Activated naive CD4-positive, alpha-beta T cell treated with anti-CD3 and anti-CD28 coated beads, Interleukin-2, amount 50 U/mL, for 16 hours (primary cell): ENCODE measurements at regions not wholly inside any gene's neighbourhood (a gene's known extent, or its start where the extent isn't known, plus 50 kb on each side); places are given as distances from the start of the nearest gene placed in this dataset.
"Not testable (repeated sequence)": the region's sequence is repeated elsewhere in the genome, so short reads cannot be mapped to it uniquely, and the experiment has no call there.

ENCODE experiments used
- DNase-seq: peaks from one replicate; pipeline ENCODE4 v3.0.0-alpha.2; 2020

DNA sequence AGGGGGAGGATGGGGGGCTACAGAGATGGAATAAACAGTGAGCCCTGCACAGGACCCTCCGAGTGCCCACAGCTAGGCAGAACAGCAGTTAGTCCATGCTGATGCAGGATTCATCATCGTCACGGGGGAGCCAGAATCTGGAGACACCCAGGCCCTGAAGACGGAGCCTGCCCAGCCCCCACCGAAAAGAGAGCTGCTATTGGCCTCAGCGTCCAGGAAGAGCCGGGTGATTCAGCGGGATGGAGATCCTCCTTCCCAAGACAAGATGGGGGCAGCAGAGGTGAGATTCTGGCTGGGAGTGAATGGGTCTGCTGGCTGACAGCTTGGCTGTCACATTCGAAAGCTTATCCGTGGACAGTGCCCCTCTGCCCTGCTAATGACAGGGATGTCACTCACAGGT is 133.6 kb upstream of the CRHR1 start:
- no peak for DNase-seq

GRCh38 chr17:45651145-45651709 is 132.9 kb upstream of the CRHR1 start:
- no peak for DNase-seq

- no peak for DNase-seq
These were observed 130.5 kb upstream of the CRHR1 start for GRCh38 chr17:45653616-45654015.

DNA sequence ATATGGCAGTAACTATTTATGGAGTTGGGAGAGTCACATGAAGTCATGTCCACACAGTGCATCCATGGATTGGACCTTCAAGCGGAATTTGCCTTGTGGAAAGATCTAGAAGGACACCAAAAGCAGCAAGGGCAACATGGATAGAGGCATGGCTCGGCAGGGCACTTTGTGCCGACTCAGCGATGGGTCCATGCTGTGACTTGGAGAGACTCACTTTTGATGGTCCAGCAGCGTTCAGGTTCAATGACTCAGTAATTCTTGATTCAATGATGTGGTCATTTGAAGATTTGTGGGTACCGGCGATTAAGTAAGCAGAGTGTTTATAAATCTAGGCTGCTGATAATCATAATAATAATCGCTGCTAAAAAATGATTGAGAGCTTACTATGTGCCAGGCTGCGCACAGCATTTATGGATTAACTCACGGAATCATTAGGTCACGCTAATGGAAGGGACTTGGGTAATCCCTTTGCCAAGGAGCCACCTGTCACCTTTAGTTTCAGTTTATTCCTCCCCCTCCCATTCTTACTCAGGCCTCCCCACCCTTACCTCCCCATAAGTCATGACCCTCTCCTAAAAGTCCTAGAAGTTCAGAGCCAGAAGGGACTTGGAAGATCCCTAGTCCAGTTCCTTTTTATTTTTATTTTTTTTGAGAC is 127.5 kb upstream of the CRHR1 start:
- DNase-seq: no peak

DNA sequence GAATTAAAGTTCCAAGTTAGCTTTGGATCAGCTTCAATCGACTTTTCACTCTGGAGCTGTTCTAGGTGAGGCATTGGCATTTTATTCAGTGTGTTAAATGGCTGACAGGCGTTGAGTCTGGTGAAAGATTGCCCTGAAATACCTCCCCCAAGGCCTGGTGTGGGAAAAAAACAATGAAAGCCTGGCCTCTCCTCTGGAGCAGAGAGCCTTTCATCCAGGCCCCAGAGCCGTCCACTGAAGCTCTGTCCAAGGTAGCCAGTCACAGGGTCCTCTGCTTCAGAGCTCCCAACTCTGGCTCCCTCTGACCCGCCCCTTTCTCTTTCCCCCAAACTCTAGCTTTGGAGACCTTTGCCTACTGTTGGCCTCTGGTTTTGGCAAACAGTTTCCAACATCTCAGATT is 123.6 kb upstream of the CRHR1 start:
- DNase-seq: no peak

DNA sequence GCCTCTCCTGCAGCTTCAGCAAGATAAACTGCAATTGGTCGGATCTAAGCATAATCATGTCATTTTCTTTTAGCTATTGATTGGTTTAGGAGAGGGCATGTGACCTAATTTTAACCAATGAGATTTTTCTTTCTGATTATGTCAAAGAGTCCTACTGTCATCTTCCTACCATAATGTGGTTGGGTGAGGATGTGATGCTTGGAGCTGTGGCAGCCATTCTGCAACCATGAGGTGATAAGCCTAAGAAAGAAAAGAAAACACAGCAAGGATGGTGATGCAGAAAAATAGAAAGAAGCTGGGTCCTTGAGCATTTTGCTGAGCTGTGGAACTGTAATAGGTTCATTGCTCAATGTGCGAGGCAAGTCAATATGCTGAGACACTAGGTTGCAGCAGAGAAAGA is 121.7 kb upstream of the CRHR1 start:
- no peak for DNase-seq

DNA sequence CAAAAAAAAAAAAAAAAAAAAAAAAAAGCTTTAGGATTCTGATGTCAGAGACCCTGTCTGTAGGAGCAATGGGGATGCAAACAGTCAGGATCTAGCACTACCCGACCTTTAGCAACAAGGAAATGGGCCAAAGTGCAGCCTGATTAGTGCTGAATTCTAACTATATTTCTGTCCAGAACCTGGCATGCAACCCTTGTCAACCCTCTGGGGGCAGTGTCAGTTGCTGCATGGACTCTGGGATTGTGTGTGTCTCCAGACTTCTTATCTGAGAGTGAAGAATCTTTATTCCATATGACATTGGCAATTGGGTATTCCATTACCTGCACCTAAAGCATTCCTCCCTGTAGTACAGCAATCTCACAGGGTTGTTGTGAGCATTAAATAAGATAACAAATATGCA is 120.3 kb upstream of the CRHR1 start:
- DNase-seq: no peak

DNA sequence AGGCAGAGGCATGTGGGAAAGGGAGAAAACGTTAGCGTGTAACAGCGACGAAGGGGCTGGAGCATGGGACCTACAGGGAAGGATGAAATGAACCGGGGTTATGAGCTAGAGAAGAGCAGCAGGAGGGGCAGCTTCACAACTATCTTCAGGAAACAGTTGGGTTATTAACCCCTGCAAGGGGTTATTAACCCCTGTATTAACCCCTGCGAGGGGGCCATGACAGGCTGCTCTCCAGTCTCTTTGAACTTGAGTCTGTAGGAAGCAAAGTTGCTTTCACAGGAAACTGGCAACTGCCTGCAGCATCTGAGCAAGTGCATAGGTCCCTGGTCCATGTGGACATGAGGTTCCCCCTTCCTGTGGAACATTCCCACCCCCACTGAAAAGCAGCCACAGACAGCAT is 119.2 kb upstream of the CRHR1 start:
- no peak for DNase-seq

- no peak for DNase-seq
These were observed 118.0 kb upstream of the CRHR1 start for GRCh38 chr17:45666046-45666600.

DNA sequence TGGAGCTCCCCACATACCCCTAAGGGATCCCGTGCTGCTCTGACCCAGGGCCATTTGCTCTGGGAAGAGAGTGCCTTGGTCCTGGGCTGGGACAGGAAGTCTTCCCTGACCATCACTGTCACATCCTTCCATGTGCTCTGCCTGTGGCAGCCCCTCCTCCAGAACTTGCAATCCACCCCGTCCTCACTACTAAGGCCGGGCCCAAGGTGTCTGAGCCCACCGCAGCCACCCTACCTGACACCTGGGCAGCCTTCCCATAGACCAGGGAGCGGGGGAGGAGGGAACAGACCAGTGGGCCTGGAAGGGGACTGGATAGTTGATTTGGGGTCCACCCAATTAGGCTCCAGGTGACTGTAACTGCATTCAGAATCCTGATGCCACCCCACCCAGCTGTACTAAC is 117.5 kb upstream of the CRHR1 start:
- no peak for DNase-seq

DNA sequence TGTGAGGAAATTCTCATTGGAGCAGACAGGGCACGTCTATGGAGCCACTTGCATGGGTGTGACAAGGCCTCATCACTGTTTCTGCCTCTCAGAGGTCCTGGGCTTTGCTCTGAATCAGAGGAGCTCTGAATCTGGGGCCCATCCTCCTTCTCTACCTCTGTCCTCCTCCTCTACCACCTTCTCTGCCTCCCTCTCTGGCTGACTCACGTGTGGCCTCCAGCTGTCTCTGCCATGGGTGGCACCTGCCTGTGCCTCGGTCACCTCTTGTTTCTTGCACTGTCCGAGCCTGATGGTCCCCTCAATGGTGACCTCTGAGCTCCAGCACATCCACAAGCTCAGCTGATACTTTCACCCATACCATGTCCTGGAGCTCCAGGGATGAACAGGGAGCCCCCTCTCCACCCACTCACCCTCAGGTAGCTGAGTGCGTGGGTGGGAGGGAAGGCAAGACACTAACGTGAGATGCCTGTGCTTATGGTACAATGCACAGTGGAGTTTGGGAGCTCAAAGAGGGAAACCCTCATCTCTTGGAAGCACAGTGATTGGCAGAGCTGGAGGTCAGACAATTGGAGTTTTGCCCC is 116.4 kb upstream of the CRHR1 start:
- DNase-seq: no peak

DNA sequence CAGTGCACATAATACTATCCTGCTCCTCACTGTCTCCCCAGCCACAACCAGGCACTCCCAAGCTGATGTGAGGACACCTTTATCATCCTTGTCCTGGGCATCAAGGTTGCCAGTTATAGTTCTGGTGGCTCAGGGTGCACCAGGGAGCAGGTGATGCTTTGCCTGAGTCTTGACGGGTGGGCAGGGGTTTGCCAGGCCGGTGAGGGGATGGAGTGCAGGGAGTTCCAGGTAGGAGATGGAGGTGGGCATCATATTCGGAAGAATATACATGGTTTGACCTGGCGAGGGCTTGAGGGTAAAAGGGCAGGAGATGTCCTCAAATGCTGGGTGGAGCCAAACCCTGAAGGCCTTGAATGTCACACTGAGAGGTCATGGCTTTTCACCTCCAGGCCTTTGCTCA is 115.8 kb upstream of the CRHR1 start:
- no peak for DNase-seq

DNA sequence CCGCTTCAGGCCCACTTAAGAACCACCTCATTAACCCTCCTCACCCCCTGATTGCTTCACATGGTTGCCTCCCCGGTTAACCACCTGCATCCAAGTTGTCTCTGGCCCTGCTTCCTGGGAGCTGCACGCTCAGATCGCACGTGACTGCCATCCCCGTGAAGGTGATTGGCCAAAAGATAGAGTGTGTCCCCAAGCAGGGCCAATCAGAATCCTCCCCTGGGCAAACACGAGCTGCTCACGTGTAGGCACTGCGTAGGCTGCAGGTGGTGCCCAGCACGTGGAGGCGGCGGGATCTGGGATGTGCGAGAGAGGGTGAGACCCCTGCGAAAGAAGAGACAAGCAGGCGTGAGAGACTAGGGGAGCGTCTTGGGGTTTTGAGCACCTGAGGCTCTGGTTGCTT is 111.8 kb upstream of the CRHR1 start:
- no peak for DNase-seq

- DNase-seq: no peak
These were observed 111.3 kb upstream of the CRHR1 start for GRCh38 chr17:45672792-45673191.

GRCh38 chr17:45673759-45674158 is 110.4 kb upstream of the CRHR1 start:
- DNase-seq: not testable (repeated sequence)

GRCh38 chr17:45675012-45675411 is 109.1 kb upstream of the CRHR1 start:
- no peak for DNase-seq

GRCh38 chr17:45675892-45676291 is 108.2 kb upstream of the CRHR1 start:
- DNase-seq: no peak

DNA sequence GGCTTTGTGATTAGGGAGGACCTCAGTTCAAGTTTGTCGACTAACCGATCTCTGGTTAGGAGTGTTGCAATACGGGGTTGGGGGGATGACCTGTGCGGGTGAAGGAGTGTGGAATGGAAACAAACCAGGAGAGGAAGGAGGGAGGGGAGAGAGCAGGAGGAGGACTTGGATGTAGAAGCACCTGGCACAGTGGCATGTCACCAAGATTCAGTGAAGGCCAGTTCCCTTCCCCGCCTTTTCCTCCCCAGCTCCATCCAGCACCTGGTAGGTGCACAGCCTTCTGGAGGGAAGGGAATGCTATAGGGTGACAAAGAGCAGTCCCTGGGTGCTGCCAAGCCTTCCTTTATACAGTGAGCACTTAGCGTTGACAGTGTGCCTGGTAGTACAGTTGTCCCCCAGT is 107.4 kb upstream of the CRHR1 start:
- no peak for DNase-seq

DNA sequence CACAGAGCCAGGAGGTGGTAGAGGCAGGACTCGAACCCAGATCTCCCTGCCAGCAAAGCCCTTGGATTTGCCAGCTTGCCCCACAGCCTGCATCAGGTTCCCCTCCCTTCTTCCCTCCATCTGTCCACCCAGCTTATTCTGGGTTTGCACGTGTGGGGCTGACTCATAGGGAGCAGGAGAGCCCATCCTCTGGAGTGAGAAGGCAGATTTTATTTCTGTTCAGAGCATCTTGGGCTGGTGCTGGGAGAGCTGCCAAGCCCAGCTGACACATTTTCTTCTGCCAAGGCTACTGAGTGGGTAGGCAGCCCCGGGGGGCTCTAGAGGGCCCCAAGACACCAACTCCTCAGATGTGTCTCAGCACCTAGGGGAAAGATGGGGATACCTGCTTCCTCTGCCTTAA is 106.3 kb upstream of the CRHR1 start:
- DNase-seq: no peak

- DNase-seq: no peak
These were observed 104.7 kb upstream of the CRHR1 start for GRCh38 chr17:45679426-45679825.

DNA sequence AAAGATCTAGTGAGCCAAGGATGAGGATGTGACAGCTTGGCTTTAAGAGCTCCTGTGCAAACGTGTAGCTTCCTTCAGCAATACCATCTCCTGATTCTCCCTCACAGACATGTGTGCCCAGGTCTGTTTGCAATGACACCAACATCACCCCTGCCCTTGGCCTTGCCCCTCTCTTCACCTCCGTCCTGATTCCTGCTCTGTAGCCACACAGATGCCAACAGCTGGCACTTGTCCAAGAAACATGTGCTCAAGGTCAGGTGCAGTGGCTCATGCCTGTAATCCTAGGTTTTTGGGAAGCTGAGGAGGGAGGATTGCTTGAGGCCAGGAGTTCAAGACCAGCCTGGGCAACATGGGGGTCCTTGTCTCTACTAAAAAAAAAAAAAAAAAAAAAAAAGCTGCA is 103.8 kb upstream of the CRHR1 start:
- no peak for DNase-seq

DNA sequence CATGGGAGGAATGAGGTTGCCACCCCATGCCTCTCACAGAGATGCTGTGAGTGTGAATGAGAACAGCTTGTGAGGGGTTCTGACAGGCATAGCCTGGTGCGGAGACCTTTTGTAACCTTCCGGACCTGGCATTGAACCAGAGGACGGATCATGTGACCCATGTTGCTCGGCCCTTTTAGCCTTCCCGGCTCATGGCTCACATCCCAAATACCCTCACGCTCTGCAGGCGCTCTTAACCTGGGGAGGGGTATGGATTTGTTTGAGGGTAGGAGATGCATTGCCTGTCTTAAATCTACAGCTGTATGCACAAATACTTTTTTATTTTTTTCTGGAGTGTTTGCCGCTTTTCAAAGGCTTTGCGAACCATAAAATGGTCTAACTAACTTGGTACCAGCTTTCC is 102.4 kb upstream of the CRHR1 start:
- DNase-seq: no peak

- no peak for DNase-seq
These were observed 97.9 kb upstream of the CRHR1 start for GRCh38 chr17:45686250-45686649.

DNA sequence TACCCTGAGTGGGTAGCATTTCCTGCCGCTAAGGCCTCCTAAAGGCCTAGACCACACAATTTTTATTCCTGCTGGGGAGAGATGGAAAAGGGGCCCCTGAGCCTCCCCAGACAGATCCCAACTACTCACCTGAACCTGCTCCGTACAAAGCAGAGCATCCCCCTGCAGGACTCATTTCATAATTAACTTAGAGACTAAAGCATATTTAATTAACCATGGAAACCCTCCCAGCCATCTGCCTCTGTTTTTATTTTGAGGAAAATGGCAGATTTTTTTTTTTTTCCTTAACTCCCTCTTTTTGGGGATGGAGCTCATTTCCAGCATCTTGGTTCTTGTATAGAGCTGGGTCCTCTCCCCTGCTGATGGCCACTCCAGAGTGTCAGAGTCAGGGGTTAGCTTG is 96.5 kb upstream of the CRHR1 start:
- no peak for DNase-seq

GRCh38 chr17:45688353-45688752 is 95.8 kb upstream of the CRHR1 start:
- DNase-seq: no peak
